ENCODE measurements at regions not wholly inside any gene's neighbourhood (a gene's known extent, or its start where the extent isn't known, plus 50 kb on each side); places are given as distances from the start of the nearest gene placed in this dataset.
A peak's percentile ranks its signal among the peaks of the same experiment; 100 is the strongest.

DNA sequence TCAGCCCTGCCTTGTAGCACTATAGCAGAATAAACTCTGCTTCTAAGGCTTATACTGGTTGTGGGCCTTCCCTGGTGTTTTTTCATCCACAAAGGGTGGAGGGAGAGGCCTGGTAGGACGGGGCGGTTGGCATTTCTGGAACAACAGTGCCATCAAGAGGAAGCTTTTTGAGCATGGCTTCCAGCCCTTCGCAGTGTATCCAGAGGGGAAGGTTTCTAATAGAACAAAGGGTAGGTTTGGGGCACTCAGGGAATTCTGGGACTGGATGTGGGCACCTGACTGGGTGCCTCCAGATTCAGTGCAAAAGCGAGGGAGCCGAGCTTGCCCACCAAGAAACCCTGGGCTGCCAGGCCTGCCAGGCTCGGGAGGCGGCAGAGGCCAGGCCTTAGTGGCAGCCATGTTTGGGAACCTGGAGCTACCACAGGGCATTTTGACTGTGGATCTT lies 229.6 kb upstream of the AGTR2 start (continued):
- no peak for TF ChIP-seq PRDM15 (CRISPR knock-in tag; IDR thresholded peaks at IDR 0.05)
- TF ChIP-seq NR2C2 (IDR thresholded peaks at IDR 0.05; ENCODE audit: borderline replicate concordance, control insufficient read depth, insufficient read length, low read depth) = no peak
- no peak for TF ChIP-seq PAX8 (IDR thresholded peaks at IDR 0.05)
- no peak for TF ChIP-seq POLR2AphosphoS5 (IDR thresholded peaks at IDR 0.05; ENCODE audit: low read length)
- TF ChIP-seq MYC (IDR thresholded peaks at IDR 0.05; ENCODE audit: insufficient read depth, insufficient read length, insufficient replicate concordance, low read length, severe bottlenecking) = no peak
- TF ChIP-seq CHD2 (IDR thresholded peaks at IDR 0.05; ENCODE audit: borderline replicate concordance, low read depth, low read length) = no peak
- TF ChIP-seq MLLT1 (IDR thresholded peaks at IDR 0.05) = no peak
- no peak for TF ChIP-seq PML (IDR thresholded peaks at IDR 0.05; ENCODE audit: low read length)
- TF ChIP-seq SUPT20H (IDR thresholded peaks at IDR 0.05; ENCODE audit: borderline replicate concordance, control insufficient read depth, low read depth, low read length) = no peak
- TF ChIP-seq, protein P1, sequence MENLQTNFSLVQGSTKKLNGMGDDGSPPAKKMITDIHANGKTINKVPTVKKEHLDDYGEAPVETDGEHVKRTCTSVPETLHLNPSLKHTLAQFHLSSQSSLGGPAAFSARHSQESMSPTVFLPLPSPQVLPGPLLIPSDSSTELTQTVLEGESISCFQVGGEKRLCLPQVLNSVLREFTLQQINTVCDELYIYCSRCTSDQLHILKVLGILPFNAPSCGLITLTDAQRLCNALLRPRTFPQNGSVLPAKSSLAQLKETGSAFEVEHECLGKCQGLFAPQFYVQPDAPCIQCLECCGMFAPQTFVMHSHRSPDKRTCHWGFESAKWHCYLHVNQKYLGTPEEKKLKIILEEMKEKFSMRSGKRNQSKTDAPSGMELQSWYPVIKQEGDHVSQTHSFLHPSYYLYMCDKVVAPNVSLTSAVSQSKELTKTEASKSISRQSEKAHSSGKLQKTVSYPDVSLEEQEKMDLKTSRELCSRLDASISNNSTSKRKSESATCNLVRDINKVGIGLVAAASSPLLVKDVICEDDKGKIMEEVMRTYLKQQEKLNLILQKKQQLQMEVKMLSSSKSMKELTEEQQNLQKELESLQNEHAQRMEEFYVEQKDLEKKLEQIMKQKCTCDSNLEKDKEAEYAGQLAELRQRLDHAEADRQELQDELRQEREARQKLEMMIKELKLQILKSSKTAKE (IDR thresholded peaks at IDR 0.05; ENCODE audit: low read depth, poor library complexity, severe bottlenecking) = no peak
- TF ChIP-seq IRF5 (IDR thresholded peaks at IDR 0.05; ENCODE audit: borderline replicate concordance) = no peak
- no peak for TF ChIP-seq KAT2A (conservative IDR thresholded peaks at IDR 0.05; ENCODE audit: control insufficient read depth, low read depth, low read length)
- TF ChIP-seq RAD21 (IDR thresholded peaks at IDR 0.05; ENCODE audit: insufficient read depth, low read depth, low read length) = peak; percentile 90
- no peak for TF ChIP-seq BMI1 (IDR thresholded peaks at IDR 0.05; ENCODE audit: borderline replicate concordance)
- no peak for TF ChIP-seq HDAC2 (IDR thresholded peaks at IDR 0.05)
- TF ChIP-seq E2F4 (IDR thresholded peaks at IDR 0.05; ENCODE audit: low read depth, low read length) = no peak
- no peak for TF ChIP-seq FOS (IDR thresholded peaks at IDR 0.05; ENCODE audit: borderline replicate concordance, extremely low read depth, insufficient read length)

Data from GM12878 (cell line).